Neuronal stem cell (in vitro differentiated cells): ENCODE measurements at regions not wholly inside any gene's neighbourhood (a gene's known extent, or its start where the extent isn't known, plus 50 kb on each side); places are given as distances from the start of the nearest gene placed in this dataset.
A peak's percentile ranks its signal among the peaks of the same experiment; 100 is the strongest.

Experiments used
- DNase-seq: peaks from one replicate; pipeline ENCODE4 v3.0.0-alpha.2; 2013; ENCODE audit warnings: low spot score
- H2AFZ ChIP-seq: one replicate; pipeline ENCODE4 v1.6.1; 2013; ENCODE audit warnings: mild to moderate bottlenecking, low read length, inconsistent platforms
- H2AK5ac ChIP-seq: 2 replicates; pipeline ENCODE4 v1.6.1; 2013; ENCODE audit warnings: low read depth, mild to moderate bottlenecking, inconsistent platforms, low read length, moderate library complexity, mixed read lengths
- H2BK120ac ChIP-seq: 2 replicates; pipeline ENCODE4 v1.6.1; 2013; ENCODE audit warnings: low read depth, mild to moderate bottlenecking, inconsistent platforms, low read length, moderate library complexity, mixed read lengths
- H2BK12ac ChIP-seq: one replicate; pipeline ENCODE4 v1.6.1; 2013; ENCODE audit warnings: low read length, inconsistent platforms
- H2BK15ac ChIP-seq: 2 replicates; pipeline ENCODE4 v1.6.1; 2013; ENCODE audit warnings: mild to moderate bottlenecking, low read length, inconsistent platforms, mixed read lengths
- H2BK5ac ChIP-seq: one replicate; pipeline ENCODE4 v1.6.1; 2013; ENCODE audit warnings: inconsistent platforms, mild to moderate bottlenecking, low read length, moderate library complexity
- H3K14ac ChIP-seq: one replicate; pipeline ENCODE4 v1.6.1; 2013; ENCODE audit warnings: low read length, inconsistent platforms
- H3K18ac ChIP-seq: 2 replicates; pipeline ENCODE4 v1.6.1; 2013; ENCODE audit warnings: low read length, inconsistent platforms
- H3K23ac ChIP-seq: 2 replicates; pipeline ENCODE4 v1.6.1; 2013; ENCODE audit warnings: low read depth, mild to moderate bottlenecking, mixed read lengths, low read length, inconsistent platforms; ENCODE audit not compliant: poor library complexity
- H3K27ac ChIP-seq: replicated peaks from 3 replicates; pipeline ENCODE4 v1.5.1; 2013; ENCODE audit warnings: low read length, inconsistent platforms
- H3K27me3 ChIP-seq, 3 experiments: 2 replicates each; pipeline ENCODE4 v1.6.1; 2013; ENCODE audit warnings: low read length in 3 of 3, mild to moderate bottlenecking in 2 of 3, inconsistent platforms in 1 of 3, low read depth in 1 of 3, mixed read lengths in 1 of 3, moderate library complexity in 1 of 3; ENCODE audit not compliant: control insufficient read depth in 3 of 3, insufficient read depth in 3 of 3
- H3K36me3 ChIP-seq, 2 donors: replicated peaks in 1 of 2; 2 replicates each; pipeline ENCODE4 v1.6.1; 2013; ENCODE audit warnings: low read length in 2 of 2; ENCODE audit not compliant: control insufficient read depth in 2 of 2, insufficient read depth in 2 of 2
- H3K4ac ChIP-seq: 2 replicates; pipeline ENCODE4 v1.6.1; 2013; ENCODE audit warnings: inconsistent platforms, mild to moderate bottlenecking, low read length, moderate library complexity
- H3K4me1 ChIP-seq, 2 donors: 1 replicate in 1 of 2; 2 replicates in 1 of 2; pipeline ENCODE4 v1.6.1; 2013; ENCODE audit warnings: low read length in 2 of 2, low read depth in 1 of 2; ENCODE audit not compliant: control insufficient read depth in 2 of 2, insufficient read depth in 1 of 2
- H3K4me2 ChIP-seq: one replicate; pipeline ENCODE4 v1.6.1; 2013; ENCODE audit warnings: mild to moderate bottlenecking, low read length, inconsistent platforms; ENCODE audit not compliant: insufficient read depth, poor library complexity, severe bottlenecking
- H3K4me3 ChIP-seq, 2 donors: 2 replicates each; pipeline ENCODE4 v1.5.1; 2013; ENCODE audit warnings: low read length in 2 of 2, mild to moderate bottlenecking in 2 of 2, inconsistent platforms in 1 of 2, moderate library complexity in 1 of 2
- H3K79me1 ChIP-seq: one replicate; pipeline ENCODE4 v1.6.1; 2013; ENCODE audit warnings: low read depth, mild to moderate bottlenecking, inconsistent platforms, low read length, moderate library complexity
- H3K9ac ChIP-seq: one replicate; pipeline ENCODE4 v1.6.1; 2013; ENCODE audit warnings: mild to moderate bottlenecking, low read depth, low read length, inconsistent platforms; ENCODE audit not compliant: poor library complexity
- H3K9me3 ChIP-seq, 2 donors: replicated peaks in 1 of 2; 2 replicates each; pipeline versions ENCODE3 to v1.6.1; 2013; ENCODE audit warnings: low read length in 2 of 2, mild to moderate bottlenecking in 2 of 2, inconsistent platforms in 1 of 2, low read depth in 1 of 2, mixed read lengths in 1 of 2, moderate library complexity in 1 of 2; ENCODE audit not compliant: control insufficient read depth in 2 of 2, insufficient read depth in 1 of 2
- H4K8ac ChIP-seq: one replicate; pipeline ENCODE4 v1.6.1; 2013; ENCODE audit warnings: low read depth, mild to moderate bottlenecking, inconsistent platforms, low read length, moderate library complexity
- H4K91ac ChIP-seq: one replicate; pipeline ENCODE4 v1.6.1; 2013; ENCODE audit warnings: low read length, low read depth, mild to moderate bottlenecking, inconsistent platforms; ENCODE audit not compliant: poor library complexity
- WGBS, 2 donors: extraction: QIAGEN DNeasy Blood & Tissue Kit; methylation state at CpG; one replicate each; pipeline ENCODE4 v1.1.7; 2013; ENCODE audit warnings: missing lambda C conversion rate in 2 of 2, mixed read lengths in 1 of 2; ENCODE audit not compliant: insufficient read length in 2 of 2, insufficient replicate concordance in 1 of 2; ENCODE audit errors: extremely low coverage in 2 of 2; 5-methylcytosine and 5-hydroxymethylcytosine counted together

DNA sequence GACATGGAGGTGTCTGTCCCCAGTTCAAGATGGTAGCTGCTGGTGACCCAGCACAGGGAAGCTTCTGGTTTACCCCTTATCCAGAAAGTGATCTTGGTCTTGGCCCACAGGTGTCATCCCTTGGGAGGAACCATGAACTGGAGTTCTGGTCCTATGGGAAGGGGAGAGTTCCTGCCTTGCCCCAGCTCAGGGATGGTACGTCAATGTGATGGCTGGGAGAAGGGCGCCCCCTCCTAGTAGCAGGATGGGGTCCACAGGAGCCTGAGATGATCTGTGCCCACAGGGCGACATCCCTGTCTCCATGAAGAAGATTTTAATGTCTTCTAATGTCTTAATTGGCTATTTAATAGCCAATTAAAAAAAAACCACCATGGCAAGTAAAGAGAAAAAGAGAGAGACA is 249.8 kb downstream of the SIPA1L2 start:
- Histone ChIP-seq H3K18ac (no peak overlapping the region), H2AK5ac (peak overlapping the region; percentile 57), H3K14ac (no peak overlapping the region), H2AFZ (no peak overlapping the region), H3K4ac (no peak overlapping the region), H2BK12ac (peak overlapping the region; percentile 60), H3K36me3 (no peaks in the 10 kb centered on the region), H4K8ac (no peak overlapping the region), H3K79me1 (no peaks in the 10 kb centered on the region), H3K23ac (no peak overlapping the region), H4K91ac (no peak overlapping the region), H3K9me3 (peaks cover 2 to 5% of the 10 kb centered on the region in 2 donors), H3K4me2 (no peak overlapping the region), H3K27ac (no peak overlapping the region), H3K4me3 (no peak overlapping the region), H3K27me3 (no peaks in the 10 kb centered on the region), H2BK15ac (no peak overlapping the region), H3K9ac (no peak overlapping the region), H2BK5ac (no peak overlapping the region), H2BK120ac (peak overlapping the region; percentile 40), H3K4me1 (peaks cover 1 to 5% of the 10 kb centered on the region in 2 donors)
- DNase-seq: no peak
- no CpG with 5 or more reads among the region's 3 CpGs for WGBS, 2 donors

DNA sequence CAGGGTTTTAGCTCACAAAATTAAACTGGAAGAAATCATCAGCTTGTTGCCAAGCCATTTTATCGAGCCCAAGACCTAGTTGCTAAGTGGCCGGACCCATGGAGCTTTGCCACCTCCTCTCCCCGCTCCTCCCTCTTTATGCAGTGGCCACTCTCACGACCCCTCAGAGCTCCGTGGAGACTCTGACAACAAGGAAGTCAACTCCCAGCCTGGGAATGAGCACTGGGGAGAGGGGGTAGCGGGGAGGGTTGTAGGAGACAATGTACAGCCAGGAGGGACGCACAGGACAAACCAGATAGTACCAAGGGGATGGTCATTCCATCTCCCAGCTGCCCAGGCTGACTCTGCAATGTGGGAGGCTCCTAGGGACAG is 250.9 kb downstream of the SIPA1L2 start:
- WGBS, 2 donors: no CpG with 5 or more reads among the region's 7 CpGs
- no peak overlapping the region for H3K4me3 ChIP-seq
- no peak overlapping the region for H2BK12ac ChIP-seq
- H3K9ac ChIP-seq: no peak overlapping the region
- peak overlapping the region; percentile 63 for H3K18ac ChIP-seq
- H2AFZ ChIP-seq: peak overlapping the region; percentile 68
- H3K27me3 ChIP-seq: no peaks in the 10 kb centered on the region
- no peak overlapping the region for H3K4ac ChIP-seq
- H3K14ac ChIP-seq: no peak overlapping the region
- no peak overlapping the region for H2AK5ac ChIP-seq
- H3K4me1 ChIP-seq: peaks cover 1 to 5% of the 10 kb centered on the region in 2 donors
- H2BK120ac ChIP-seq: no peak overlapping the region
- no peak overlapping the region for H4K91ac ChIP-seq
- no peak overlapping the region for H2BK5ac ChIP-seq
- no peak overlapping the region for H3K23ac ChIP-seq
- no peaks in the 10 kb centered on the region for H3K36me3 ChIP-seq
- no peak overlapping the region for H3K27ac ChIP-seq
- H3K79me1 ChIP-seq: no peaks in the 10 kb centered on the region
- H3K9me3 ChIP-seq: peaks cover 2 to 5% of the 10 kb centered on the region in 2 donors
- H4K8ac ChIP-seq: no peak overlapping the region
- no peak overlapping the region for H3K4me2 ChIP-seq
- no peak for DNase-seq
- H2BK15ac ChIP-seq: peak overlapping the region; percentile 51

DNA sequence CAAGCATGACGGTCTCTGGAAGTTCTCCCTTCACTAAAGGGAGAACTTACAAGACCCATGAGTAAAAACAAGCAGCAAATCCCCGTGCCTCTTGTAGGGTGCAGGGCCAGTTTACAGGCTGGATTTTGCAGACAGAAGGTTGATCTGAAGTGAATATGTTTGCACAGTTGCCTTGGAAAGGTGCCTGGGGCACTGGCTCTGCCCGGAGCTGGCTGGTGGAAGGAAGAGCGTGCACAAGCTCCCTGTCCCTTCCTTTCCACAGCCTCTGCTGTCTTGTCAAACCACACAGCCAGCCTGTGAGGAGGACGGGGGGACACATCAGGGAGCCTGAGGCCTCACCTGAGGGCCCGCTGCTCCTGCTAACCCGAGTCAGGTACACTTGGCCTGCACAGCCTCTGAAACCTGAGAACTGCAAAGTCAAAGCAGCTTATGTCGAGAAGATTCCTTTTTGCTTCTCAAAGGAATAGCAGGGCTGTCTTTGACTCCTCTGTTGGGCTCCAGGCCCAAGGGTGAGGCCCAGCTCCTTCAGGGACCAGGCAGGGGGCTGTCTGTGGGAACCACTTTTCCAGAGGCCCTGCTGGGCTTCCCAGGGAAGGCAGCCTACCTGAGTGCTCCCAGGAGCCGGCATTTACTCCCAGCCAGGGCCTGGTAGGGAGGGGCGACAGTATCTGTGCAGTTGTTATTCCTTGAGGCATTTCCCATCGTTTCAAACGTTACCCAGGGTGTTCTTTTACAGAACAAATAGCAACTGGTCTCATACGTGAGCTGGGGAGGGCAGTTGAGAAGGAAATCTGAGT is 251.5 kb downstream of the SIPA1L2 start:
- Histone ChIP-seq H3K4me1 (peaks cover 0 to 5% of the 10 kb centered on the region in 2 donors), H2BK15ac (no peak overlapping the region), H2AFZ (peak overlapping the region; percentile 68), H3K27ac (no peak overlapping the region), H3K4ac (no peak overlapping the region), H3K9ac (no peak overlapping the region), H3K9me3 (peaks cover 2 to 5% of the 10 kb centered on the region in 2 donors), H2BK12ac (no peak overlapping the region), H3K14ac (no peak overlapping the region), H3K36me3 (no peaks in the 10 kb centered on the region), H2AK5ac (no peak overlapping the region), H3K27me3 (no peaks in the 10 kb centered on the region), H4K91ac (no peak overlapping the region), H3K79me1 (no peaks in the 10 kb centered on the region), H2BK5ac (no peak overlapping the region), H3K18ac (peak overlapping the region; percentile 1), H2BK120ac (no peak overlapping the region), H3K23ac (no peak overlapping the region), H3K4me2 (no peak overlapping the region), H4K8ac (no peak overlapping the region), H3K4me3 (peak overlapping the region in 1 of 2 donors; percentile 28)
- no peak for DNase-seq
- WGBS, 2 donors: no CpG with 5 or more reads among the region's 13 CpGs

DNA sequence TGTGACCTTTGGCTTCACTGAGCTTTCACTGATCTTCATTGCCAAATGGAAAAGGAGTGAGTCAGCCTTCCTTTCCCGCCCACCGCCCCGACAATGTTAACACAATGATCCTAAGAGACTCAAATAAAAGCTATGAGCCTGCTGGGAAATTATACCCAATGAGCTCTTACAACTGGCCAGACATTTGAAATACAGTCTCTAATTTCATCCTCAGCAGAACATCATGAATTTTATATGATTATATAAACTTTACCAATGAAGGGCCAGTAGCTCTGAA is 252.5 kb downstream of the SIPA1L2 start:
- no CpG with 5 or more reads among the region's 3 CpGs for WGBS, 2 donors
- H2BK12ac ChIP-seq: no peak overlapping the region
- no peaks in the 10 kb centered on the region for H3K27me3 ChIP-seq
- H3K4me1 ChIP-seq: peaks cover 0 to 5% of the 10 kb centered on the region in 2 donors
- H3K27ac ChIP-seq: no peak overlapping the region
- no peak overlapping the region for H2BK120ac ChIP-seq
- no peak for DNase-seq
- H3K4me3 ChIP-seq: no peak overlapping the region
- no peak overlapping the region for H3K18ac ChIP-seq
- no peak overlapping the region for H3K4ac ChIP-seq
- no peak overlapping the region for H3K4me2 ChIP-seq
- H3K14ac ChIP-seq: no peak overlapping the region
- no peaks in the 10 kb centered on the region for H3K79me1 ChIP-seq
- H3K9me3 ChIP-seq: peaks cover 2 to 3% of the 10 kb centered on the region in 2 donors
- H2BK5ac ChIP-seq: no peak overlapping the region
- no peak overlapping the region for H4K8ac ChIP-seq
- no peaks in the 10 kb centered on the region for H3K36me3 ChIP-seq
- no peak overlapping the region for H2BK15ac ChIP-seq
- H2AK5ac ChIP-seq: no peak overlapping the region
- H3K23ac ChIP-seq: no peak overlapping the region
- H2AFZ ChIP-seq: no peak overlapping the region
- H3K9ac ChIP-seq: no peak overlapping the region
- no peak overlapping the region for H4K91ac ChIP-seq
